ENCODE measurements at regions not wholly inside any gene's neighbourhood (a gene's known extent, or its start where the extent isn't known, plus 50 kb on each side); places are given as distances from the start of the nearest gene placed in this dataset.

- peaks cover 13% of the 10 kb centered on the region for H3K27me3 Mint-ChIP-seq
- peaks cover 12% of the 10 kb centered on the region for H3K4me1 Mint-ChIP-seq (ENCODE audit: low read depth)
- H3K36me3 Mint-ChIP-seq (ENCODE audit: low read depth): no peaks in the 10 kb centered on the region
- H3K4me3 Mint-ChIP-seq: no peak overlapping the region
- no peak overlapping the region for H3K27ac Mint-ChIP-seq
- H3K9me3 Mint-ChIP-seq: no peaks in the 10 kb centered on the region
Measured at GRCh38 chr12:105423237-105423636, 92.7 kb downstream of the C12orf75 start.

DNA sequence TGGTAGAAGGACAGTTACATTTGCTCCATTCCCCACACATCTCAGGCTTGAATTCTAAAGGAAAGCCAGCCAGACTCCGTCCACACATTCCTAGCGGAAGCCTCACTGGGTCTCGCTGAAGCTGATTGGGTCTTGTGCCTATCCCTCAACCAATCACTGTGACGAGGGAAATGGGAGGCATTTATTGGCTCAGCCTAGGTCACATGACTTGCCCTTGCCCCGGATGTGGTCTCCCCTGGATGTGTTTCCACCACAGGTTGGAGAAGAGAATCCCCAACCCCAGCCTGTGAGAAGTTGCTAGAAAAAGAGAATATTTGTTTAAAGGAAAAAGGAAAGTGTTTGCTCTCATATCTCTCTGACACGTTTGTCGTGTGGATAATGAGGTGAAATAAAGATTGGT, 93.4 kb downstream of the C12orf75 start:
- Mint-ChIP-seq H3K27ac (no peak overlapping the region), H3K27me3 (peaks cover 17% of the 10 kb centered on the region), H3K9me3 (no peaks in the 10 kb centered on the region), H3K36me3 (ENCODE audit: low read depth) (no peaks in the 10 kb centered on the region), H3K4me1 (ENCODE audit: low read depth) (peaks cover 12% of the 10 kb centered on the region), H3K4me3 (no peak overlapping the region)

GRCh38 chr12:105425254-105426174, 95.0 kb downstream of the C12orf75 start:
- H3K27ac Mint-ChIP-seq: no peak overlapping the region
- peaks cover 12% of the 10 kb centered on the region for H3K4me1 Mint-ChIP-seq (ENCODE audit: low read depth)
- no peak overlapping the region for H3K4me3 Mint-ChIP-seq
- no peaks in the 10 kb centered on the region for H3K9me3 Mint-ChIP-seq
- H3K27me3 Mint-ChIP-seq: peaks cover 20% of the 10 kb centered on the region
- H3K36me3 Mint-ChIP-seq (ENCODE audit: low read depth): no peaks in the 10 kb centered on the region

DNA sequence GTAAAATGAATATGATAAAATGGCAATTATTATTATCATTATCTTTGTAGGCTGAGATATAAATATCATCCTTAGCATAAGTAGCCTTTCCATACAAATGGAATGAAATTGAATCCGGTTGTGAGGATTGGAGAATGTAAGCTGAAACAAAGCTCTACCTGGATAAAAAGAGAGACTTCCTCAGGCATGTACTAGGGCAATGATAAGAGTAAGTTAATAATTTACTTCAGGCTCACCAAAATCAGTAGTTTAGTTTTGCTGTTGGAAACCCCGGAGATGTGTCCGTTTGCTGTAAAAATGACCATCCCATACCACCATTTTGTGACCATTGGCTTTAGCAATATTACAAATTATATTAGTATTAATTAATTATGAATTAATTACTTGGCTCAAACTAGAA, 96.3 kb downstream of the C12orf75 start:
- no peak overlapping the region for H3K27ac Mint-ChIP-seq
- no peaks in the 10 kb centered on the region for H3K36me3 Mint-ChIP-seq (ENCODE audit: low read depth)
- H3K9me3 Mint-ChIP-seq: no peaks in the 10 kb centered on the region
- no peak overlapping the region for H3K4me3 Mint-ChIP-seq
- peaks cover 12% of the 10 kb centered on the region for H3K4me1 Mint-ChIP-seq (ENCODE audit: low read depth)
- H3K27me3 Mint-ChIP-seq: peaks cover 22% of the 10 kb centered on the region

- Mint-ChIP-seq H3K4me3 (no peak overlapping the region), H3K4me1 (ENCODE audit: low read depth) (peaks cover 12% of the 10 kb centered on the region), H3K27me3 (peaks cover 24% of the 10 kb centered on the region), H3K9me3 (no peaks in the 10 kb centered on the region), H3K27ac (no peak overlapping the region), H3K36me3 (ENCODE audit: low read depth) (no peaks in the 10 kb centered on the region)
Measured at GRCh38 chr12:105427883-105428282, 97.4 kb downstream of the C12orf75 start.

DNA sequence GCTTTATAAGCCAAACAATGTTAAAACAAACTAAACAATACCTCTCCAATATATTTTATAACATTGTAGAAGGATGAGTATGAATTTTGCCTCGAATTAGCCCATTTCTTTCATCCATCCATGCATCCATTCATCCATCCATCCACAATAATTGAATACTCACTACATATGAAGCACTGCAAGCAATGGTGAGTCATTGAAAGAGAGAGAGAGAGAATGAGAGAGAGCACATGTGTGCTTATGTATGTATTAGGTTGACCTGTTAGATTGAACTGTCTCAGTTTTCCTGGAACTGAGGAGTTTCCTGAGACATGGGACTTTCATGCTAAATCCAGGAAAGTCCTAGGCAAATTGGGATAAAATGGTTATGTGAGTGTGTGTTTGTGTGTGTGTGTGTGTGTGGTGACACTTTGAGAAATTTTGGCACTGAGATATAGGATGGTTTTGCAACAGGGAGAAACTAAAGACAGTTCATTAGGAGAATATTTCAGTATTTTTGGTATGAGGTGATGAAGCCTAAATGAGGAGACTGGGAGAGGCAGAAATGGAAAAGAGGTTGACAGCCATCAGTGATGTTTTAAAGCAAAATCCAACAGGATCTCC, 98.4 kb downstream of the C12orf75 start:
- Mint-ChIP-seq H3K9me3 (no peaks in the 10 kb centered on the region), H3K36me3 (ENCODE audit: low read depth) (no peaks in the 10 kb centered on the region), H3K4me1 (ENCODE audit: low read depth) (peaks cover 2% of the 10 kb centered on the region), H3K27ac (no peak overlapping the region), H3K4me3 (no peak overlapping the region), H3K27me3 (peaks cover 24% of the 10 kb centered on the region)

- no peaks in the 10 kb centered on the region for H3K36me3 Mint-ChIP-seq (ENCODE audit: low read depth)
- H3K27ac Mint-ChIP-seq: no peak overlapping the region
- H3K9me3 Mint-ChIP-seq: no peaks in the 10 kb centered on the region
- H3K4me3 Mint-ChIP-seq: no peak overlapping the region
- peaks cover 24% of the 10 kb centered on the region for H3K27me3 Mint-ChIP-seq
- H3K4me1 Mint-ChIP-seq (ENCODE audit: low read depth): no peaks in the 10 kb centered on the region
Measured at GRCh38 chr12:105429511-105429910, 99.0 kb downstream of the C12orf75 start.

- H3K4me3 Mint-ChIP-seq: no peak overlapping the region
- H3K9me3 Mint-ChIP-seq: no peaks in the 10 kb centered on the region
- H3K36me3 Mint-ChIP-seq (ENCODE audit: low read depth): no peaks in the 10 kb centered on the region
- H3K4me1 Mint-ChIP-seq (ENCODE audit: low read depth): no peaks in the 10 kb centered on the region
- peaks cover 36% of the 10 kb centered on the region for H3K27me3 Mint-ChIP-seq
- H3K27ac Mint-ChIP-seq: no peak overlapping the region
Measured at GRCh38 chr12:105431537-105432100, 101.1 kb downstream of the C12orf75 start.

DNA sequence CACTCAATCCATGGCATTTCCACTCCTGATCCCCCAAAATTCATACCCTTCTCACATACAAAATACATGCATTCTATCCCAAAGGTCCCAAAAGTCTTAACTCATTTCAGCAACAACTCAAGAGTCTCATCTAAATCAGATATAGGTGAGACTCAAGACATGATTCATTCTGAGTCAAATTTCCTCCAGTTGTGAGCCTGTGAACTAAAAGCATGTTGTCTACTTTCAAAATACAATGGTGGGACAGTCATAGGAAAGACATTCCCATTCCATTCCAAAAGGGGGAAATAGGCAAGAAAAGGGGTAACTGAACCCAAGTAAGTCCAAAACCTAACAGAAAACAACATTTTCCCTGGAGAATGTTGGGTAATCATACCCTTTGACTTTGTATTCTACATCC, 103.3 kb downstream of the C12orf75 start:
- Mint-ChIP-seq H3K4me3 (no peak overlapping the region), H3K27ac (no peak overlapping the region), H3K4me1 (ENCODE audit: low read depth) (no peaks in the 10 kb centered on the region), H3K27me3 (peaks cover 26% of the 10 kb centered on the region), H3K36me3 (ENCODE audit: low read depth) (no peaks in the 10 kb centered on the region), H3K9me3 (no peaks in the 10 kb centered on the region)

DNA sequence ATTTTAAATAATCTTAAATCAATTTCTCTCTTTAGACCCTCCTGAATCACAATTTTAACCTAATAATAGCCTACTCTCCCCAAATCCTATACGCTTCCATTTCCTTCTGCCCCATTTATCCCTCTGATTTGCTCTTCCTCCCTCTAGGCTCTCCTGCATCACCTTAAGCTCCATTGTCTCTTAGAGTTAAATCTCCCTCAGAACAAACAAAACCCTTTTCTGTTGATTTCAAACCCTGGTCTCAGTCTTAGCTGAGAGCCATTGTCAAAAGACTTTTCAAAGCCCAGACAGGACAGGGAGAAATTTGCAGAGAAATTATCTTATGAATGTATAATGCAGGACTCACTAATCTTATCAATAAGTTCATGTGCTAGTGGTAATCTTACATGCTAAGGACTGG, 106.1 kb downstream of the C12orf75 start:
- H3K36me3 Mint-ChIP-seq (ENCODE audit: low read depth): no peaks in the 10 kb centered on the region
- H3K27me3 Mint-ChIP-seq: peaks cover 30% of the 10 kb centered on the region
- peaks cover 6% of the 10 kb centered on the region for H3K9me3 Mint-ChIP-seq
- H3K27ac Mint-ChIP-seq: no peak overlapping the region
- no peaks in the 10 kb centered on the region for H3K4me1 Mint-ChIP-seq (ENCODE audit: low read depth)
- no peak overlapping the region for H3K4me3 Mint-ChIP-seq

DNA sequence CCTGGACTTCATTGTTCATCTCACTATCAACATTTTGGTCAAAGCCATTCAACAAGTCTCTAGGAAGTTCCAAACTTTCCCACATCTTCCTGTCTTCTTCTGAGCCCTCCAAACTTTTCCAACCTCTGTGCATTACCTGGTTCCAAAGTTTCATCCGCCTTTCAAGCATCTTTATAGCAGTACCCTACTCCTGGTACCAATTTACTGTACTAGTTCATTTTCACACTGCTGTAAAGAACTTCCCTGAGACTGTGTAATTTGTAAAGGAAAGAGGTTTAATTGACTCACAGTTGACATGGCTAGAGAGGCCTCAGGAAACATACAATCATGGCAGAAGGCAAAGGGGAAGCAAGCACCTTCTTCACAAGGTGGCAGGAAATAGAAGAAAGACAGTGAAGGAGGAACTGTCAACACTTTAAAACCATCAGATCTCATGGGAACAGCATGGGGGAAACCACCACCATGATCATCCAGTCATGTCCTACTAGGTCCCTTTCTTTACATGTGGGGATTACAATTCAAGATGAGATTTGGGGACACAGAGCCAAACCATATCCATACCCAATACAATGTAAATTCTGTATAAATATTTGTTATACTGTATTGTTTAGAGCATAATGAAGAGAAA, 109.7 kb downstream of the C12orf75 start:
- Mint-ChIP-seq H3K4me3 (no peak overlapping the region), H3K4me1 (ENCODE audit: low read depth) (no peaks in the 10 kb centered on the region), H3K36me3 (ENCODE audit: low read depth) (no peaks in the 10 kb centered on the region), H3K9me3 (peaks cover 6% of the 10 kb centered on the region), H3K27me3 (peaks cover 51% of the 10 kb centered on the region), H3K27ac (no peak overlapping the region)

- Mint-ChIP-seq H3K36me3 (ENCODE audit: low read depth) (no peaks in the 10 kb centered on the region), H3K27ac (no peak overlapping the region), H3K9me3 (peaks cover 6% of the 10 kb centered on the region), H3K4me1 (ENCODE audit: low read depth) (no peaks in the 10 kb centered on the region), H3K27me3 (peaks cover 45% of the 10 kb centered on the region), H3K4me3 (no peak overlapping the region)
Measured at GRCh38 chr12:105443802-105444652, 113.5 kb downstream of the C12orf75 start.

GRCh38 chr12:105444653-105445102, 114.2 kb downstream of the C12orf75 start:
- Mint-ChIP-seq H3K4me1 (ENCODE audit: low read depth) (no peaks in the 10 kb centered on the region), H3K27me3 (peaks cover 45% of the 10 kb centered on the region), H3K27ac (no peak overlapping the region), H3K4me3 (no peak overlapping the region), H3K9me3 (peaks cover 5% of the 10 kb centered on the region), H3K36me3 (ENCODE audit: low read depth) (no peaks in the 10 kb centered on the region)

DNA sequence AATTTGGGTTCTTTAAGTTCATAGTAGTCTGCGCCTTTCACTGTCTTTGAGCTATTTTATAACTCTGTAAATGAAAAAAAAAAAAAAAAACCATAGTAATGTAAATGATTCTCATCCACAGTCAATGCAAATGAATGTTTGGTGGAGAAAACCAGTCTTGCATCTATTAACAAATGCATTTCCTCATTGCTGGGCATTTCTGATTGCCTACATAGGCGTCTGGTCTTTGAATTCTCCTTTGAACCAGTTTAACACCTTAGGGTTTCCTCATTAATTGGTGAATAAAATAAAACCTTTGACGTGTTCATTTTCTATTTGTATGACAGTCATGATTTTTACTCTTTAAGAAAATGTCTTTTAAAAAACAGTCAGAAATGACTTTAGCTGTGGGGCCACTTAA, 114.8 kb downstream of the C12orf75 start:
- peaks cover 39% of the 10 kb centered on the region for H3K27me3 Mint-ChIP-seq
- no peak overlapping the region for H3K4me3 Mint-ChIP-seq
- H3K27ac Mint-ChIP-seq: no peak overlapping the region
- H3K36me3 Mint-ChIP-seq (ENCODE audit: low read depth): no peaks in the 10 kb centered on the region
- H3K9me3 Mint-ChIP-seq: no peaks in the 10 kb centered on the region
- H3K4me1 Mint-ChIP-seq (ENCODE audit: low read depth): no peaks in the 10 kb centered on the region
